NCI-H2196 treated with DMSO at 0.1 percent for 48 hours (cell line): ENCODE measurements at regions not wholly inside any gene's neighbourhood (a gene's known extent, or its start where the extent isn't known, plus 50 kb on each side); places are given as distances from the start of the nearest gene placed in this dataset.
"Not testable (repeated sequence)": the region's sequence is repeated elsewhere in the genome, so short reads cannot be mapped to it uniquely, and the experiment has no call there.

ENCODE experiments used
- DNase-seq: peaks from one replicate; lab custom pipeline; 2025; ENCODE audit not compliant: unreplicated experiment; lab: John Stamatoyannopoulos, UW

GRCh38 chr7:81195033-81195432, 276.2 kb upstream of the SEMA3C start:
- no peak for DNase-seq

GRCh38 chr7:81190997-81191768, 272.3 kb upstream of the SEMA3C start:
- DNase-seq: no peak

- no peak for DNase-seq
Observed at GRCh38 chr7:81187753-81188152, 268.9 kb upstream of the SEMA3C start.

GRCh38 chr7:81186691-81187090, 267.8 kb upstream of the SEMA3C start:
- DNase-seq: no peak

- no peak for DNase-seq
Observed at GRCh38 chr7:81185072-81185471, 266.2 kb upstream of the SEMA3C start.

GRCh38 chr7:81183326-81183725, 264.5 kb upstream of the SEMA3C start:
- DNase-seq: no peak

GRCh38 chr7:81182056-81182455, 263.2 kb upstream of the SEMA3C start:
- not testable (repeated sequence) for DNase-seq

GRCh38 chr7:81181066-81181465, 262.2 kb upstream of the SEMA3C start:
- no peak for DNase-seq

GRCh38 chr7:81180573-81180972, 261.7 kb upstream of the SEMA3C start:
- DNase-seq: no peak

- DNase-seq: no peak
Observed at GRCh38 chr7:81175275-81175940, 256.6 kb upstream of the SEMA3C start.

- no peak for DNase-seq
Observed at GRCh38 chr7:81173766-81174281, 255.0 kb upstream of the SEMA3C start.

GRCh38 chr7:81170291-81170690, 251.4 kb upstream of the SEMA3C start:
- DNase-seq: no peak

- DNase-seq: no peak
Observed at GRCh38 chr7:81167934-81168333, 249.1 kb upstream of the SEMA3C start.

GRCh38 chr7:81165070-81165469, 246.2 kb upstream of the SEMA3C start:
- DNase-seq: no peak

- DNase-seq: no peak
Observed at GRCh38 chr7:81162771-81163525, 244.1 kb upstream of the SEMA3C start.

- DNase-seq: no peak
Observed at GRCh38 chr7:81162234-81162633, 243.4 kb upstream of the SEMA3C start.

- DNase-seq: no peak
Observed at GRCh38 chr7:81161451-81162075, 242.7 kb upstream of the SEMA3C start.

GRCh38 chr7:81159402-81159801, 240.6 kb upstream of the SEMA3C start:
- DNase-seq: no peak

- DNase-seq: no peak
Observed at GRCh38 chr7:81158189-81158588, 239.3 kb upstream of the SEMA3C start.

- no peak for DNase-seq
Observed at GRCh38 chr7:81155654-81156373, 237.0 kb upstream of the SEMA3C start.

GRCh38 chr7:81154565-81154964, 235.7 kb upstream of the SEMA3C start:
- DNase-seq: no peak
